Right renal cortex interstitium (tissue), 3 donors: ENCODE measurements at regions not wholly inside any gene's neighbourhood (a gene's known extent, or its start where the extent isn't known, plus 50 kb on each side); places are given as distances from the start of the nearest gene placed in this dataset.

ENCODE experiments used
- DNase-seq, 3 donors: peaks; one replicate each; pipeline ENCODE4 v3.0.0-alpha.2; 2013; ENCODE audit warnings: low read depth in 3 of 3, low spot score in 2 of 3

DNA sequence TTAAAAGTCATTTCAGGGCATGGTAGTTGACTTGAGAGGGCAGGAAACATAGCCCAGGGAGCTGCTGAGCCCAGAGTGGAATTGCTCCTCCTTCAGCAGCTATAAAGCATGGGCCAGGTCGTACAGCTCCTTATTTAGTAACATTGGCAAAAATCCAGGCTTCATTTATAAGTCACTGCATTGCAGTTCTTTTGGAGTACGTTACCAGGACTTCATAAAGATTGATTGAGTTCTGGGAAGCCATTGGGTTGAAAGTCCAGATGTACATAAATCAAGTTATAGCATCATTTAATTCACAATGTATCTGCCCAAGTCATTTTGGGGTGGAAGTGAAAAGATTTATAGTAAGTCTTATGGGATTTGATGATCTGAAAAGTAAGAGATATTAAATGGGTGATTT lies 53.0 kb upstream of the ANKEF1 start:
- no peak for DNase-seq

GRCh38 chr20:9978397-9979004 lies 56.3 kb upstream of the ANKEF1 start:
- peak; percentile 47 to 57 (median 57) for DNase-seq

DNA sequence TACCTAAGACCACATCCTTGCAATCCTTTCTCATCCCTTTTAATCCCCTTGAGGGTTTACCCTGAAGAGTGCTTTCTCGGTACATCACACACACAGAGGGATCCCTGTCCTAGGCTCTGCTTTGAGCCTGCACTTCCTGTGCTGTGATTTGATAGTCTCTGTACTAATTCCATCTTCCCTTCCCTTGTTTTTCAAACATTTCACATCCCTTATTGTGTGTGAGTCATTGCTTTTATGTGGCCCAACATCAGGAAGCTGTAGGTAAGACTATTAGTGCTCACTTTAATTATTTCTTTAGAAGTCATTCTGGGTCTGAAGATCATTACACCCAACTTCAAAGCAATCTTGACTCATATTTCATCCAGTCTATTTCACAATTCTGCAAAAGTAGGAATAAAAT lies 57.2 kb upstream of the ANKEF1 start:
- no peak for DNase-seq

DNA sequence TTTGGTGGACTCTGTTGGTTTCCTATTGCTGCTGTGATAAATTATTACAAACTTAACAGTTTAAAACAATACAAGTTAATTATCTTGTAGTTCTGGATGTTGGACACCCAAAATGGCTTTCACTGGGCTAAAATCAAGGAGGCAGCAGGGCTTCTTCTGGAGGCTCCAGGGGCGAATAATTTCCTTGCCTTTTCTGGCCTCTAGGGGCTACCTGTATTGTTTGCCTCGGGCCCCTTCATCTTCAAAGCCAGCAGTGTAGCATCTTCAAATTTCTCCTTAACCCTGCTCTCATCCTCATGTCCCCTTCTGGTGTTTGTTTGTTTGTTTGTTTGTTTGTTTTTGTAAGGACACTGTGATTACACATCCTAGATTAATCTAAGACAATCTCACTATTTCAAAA lies 60.5 kb upstream of the ANKEF1 start:
- no peak for DNase-seq

GRCh38 chr20:9971746-9972145 lies 63.0 kb upstream of the ANKEF1 start:
- DNase-seq, result no peak

- no peak for DNase-seq
Observed at GRCh38 chr20:9969626-9970025, 65.2 kb upstream of the ANKEF1 start.

- no peak for DNase-seq
Observed at GRCh38 chr20:9968015-9968414, 66.8 kb upstream of the ANKEF1 start.

DNA sequence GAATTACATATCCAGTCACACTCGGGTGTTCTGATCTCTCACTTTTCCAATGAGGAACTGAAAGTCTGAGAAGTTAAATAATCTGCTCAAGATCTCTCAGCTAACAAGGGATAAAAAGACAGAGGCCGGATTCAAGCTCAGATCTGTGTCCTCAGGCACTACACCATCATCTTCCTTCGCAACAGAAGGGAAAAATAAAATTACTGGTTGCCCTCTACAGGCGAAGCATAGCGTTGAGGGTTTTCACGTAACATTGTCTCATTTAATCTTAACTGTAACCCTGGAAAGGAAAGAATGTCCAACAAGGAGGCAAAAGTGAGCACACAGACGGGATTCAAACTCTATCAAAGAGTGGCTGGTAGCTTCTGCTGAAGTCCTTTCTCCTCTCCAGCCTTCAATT lies 67.8 kb upstream of the ANKEF1 start:
- no peak for DNase-seq

DNA sequence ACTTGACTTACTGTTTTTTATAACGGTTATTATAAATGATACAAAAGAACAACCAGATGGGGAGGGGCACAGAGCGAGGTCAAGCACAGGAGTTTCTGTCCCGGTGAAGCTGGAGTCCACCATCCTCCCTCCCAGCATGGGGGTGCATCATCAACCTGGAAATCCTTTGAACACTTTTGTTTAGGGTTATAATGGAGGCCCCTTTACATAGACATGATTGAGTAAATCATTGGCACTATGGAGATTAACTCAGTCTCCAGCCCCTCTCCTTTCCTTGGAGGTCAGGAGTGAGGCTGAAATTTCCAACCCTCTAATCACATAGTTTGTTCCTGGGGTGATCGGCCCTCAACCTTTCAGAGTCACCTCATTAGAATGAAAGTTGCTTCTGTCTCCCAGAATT lies 71.8 kb upstream of the ANKEF1 start:
- no peak for DNase-seq

- no peak for DNase-seq
Observed at GRCh38 chr20:9958693-9959092, 76.1 kb upstream of the ANKEF1 start.

GRCh38 chr20:9955646-9956045 lies 79.1 kb upstream of the ANKEF1 start:
- no peak for DNase-seq

- no peak for DNase-seq
Observed at GRCh38 chr20:9949563-9949962, 85.2 kb upstream of the ANKEF1 start.

DNA sequence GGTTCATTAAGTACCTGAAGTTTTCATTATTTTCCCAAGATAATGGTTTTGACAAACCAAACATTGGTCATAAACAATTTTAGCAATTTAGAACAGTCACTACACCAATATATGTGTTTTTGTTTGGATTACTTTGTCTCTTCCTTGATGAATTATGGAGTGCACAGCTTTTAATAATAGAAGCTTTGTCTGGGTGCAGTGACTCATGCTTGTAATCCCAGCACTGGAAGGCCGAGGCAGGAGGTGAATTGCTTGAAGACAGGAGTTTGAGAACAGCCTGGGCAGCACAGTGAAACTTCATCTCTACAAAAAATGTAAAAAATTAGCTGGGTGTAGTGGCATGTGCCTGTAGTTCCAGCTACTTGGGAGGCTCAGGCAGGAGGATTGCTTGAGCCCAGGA lies 89.4 kb upstream of the ANKEF1 start:
- DNase-seq, result no peak

- no peak for DNase-seq
Observed at GRCh38 chr20:9942736-9943135, 92.1 kb upstream of the ANKEF1 start.

GRCh38 chr20:9940329-9940728 lies 94.5 kb upstream of the ANKEF1 start:
- DNase-seq, result no peak

DNA sequence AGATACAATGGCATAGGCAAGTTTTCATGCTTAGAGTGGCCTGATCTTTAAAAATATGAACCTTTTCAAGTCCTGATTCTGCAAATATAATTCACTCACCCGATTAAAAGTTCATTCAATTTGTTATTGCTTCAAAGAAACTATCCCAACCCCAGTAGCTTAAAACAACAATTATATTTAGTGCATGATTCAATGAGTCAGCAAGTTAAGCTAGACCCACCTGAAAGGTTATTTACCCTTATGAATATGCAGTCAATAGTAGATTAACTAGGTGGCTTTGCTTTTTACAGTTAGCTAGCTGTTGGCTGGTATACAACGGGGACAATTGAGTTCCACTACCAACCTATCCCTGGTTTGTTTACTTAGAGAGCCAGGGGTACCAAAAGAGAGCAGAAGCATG lies 95.6 kb upstream of the ANKEF1 start:
- DNase-seq, result no peak

DNA sequence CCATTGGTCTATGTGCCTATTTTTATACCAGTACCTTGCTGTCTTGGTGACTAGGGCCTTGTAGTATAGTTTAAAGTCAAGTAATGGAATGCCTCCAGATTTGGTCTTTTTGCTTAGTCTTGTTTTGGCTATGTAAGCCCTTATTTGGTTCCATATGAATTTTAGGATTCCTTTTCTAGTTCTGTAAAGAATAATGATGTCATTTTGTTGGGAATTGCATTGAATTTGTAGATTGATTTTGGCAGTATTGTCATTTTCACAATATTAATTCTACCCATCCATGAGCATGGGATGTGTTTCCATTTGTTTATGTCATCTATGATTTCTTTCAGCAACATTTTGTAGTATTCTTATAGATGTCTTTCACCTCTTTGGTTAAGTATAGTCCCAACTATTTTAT lies 96.4 kb upstream of the PAK5 start:
- no peak for DNase-seq

- DNase-seq, result no peak
Observed at GRCh38 chr20:9930142-9930541, 91.3 kb upstream of the PAK5 start.

DNA sequence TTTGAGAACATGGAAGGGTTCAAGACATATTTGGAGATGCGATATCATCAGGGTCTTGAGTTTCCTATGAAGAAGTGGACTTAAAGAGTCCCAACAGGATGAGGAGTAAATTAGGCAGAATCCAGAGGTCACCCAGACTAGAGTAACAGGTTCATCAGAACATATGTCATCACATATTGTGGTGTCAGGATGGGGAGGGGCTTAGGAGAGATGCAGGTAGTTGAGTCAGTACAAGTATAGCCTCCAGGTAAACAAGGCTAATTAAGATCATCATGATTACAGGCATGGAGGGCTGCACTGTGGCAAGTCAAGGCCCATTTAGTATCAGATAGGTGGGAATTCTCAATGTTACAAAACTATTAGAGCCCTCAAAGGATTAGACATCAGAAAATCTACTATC lies 90.1 kb upstream of the PAK5 start:
- no peak for DNase-seq

DNA sequence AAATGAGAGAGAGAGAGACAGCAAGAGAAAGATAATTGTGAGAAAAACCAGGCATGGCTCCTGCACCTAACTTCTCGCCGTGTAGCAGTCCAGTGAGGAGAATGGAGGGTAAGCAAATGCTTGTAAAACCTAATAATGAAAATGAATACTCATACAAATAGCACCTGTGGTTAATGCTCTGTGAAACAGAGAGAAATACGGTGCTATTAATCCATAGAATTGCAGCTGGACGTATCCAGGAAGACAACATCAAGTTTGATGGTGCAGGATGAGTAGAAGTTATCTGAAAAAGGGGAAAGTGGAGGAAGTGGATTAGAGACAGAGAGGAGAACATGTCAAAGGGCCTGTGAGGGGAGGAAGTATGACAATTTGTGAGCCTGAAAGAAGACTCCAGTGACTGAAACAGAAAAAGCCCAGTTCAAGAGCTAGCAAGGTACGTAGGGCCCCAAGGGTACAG lies 89.4 kb upstream of the PAK5 start:
- DNase-seq, result no peak

DNA sequence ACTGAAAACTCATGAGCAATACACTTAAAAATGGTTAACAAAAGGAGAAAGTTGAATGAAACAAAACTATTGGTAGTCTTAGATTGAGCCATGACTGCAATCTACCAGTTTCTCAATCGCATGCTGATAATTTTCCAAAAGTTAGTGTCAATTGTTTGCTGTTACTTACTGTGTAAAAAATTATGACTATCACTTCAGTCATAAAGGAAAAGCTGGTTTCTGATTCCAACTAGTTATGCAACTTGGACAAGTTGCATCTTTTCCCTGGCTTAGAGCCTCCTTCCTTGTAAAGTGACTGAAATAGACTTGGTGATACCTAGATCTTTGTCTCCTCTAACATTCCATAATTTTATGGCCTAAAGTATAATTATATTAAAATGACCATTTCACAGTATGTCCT lies 88.3 kb upstream of the PAK5 start:
- DNase-seq, result no peak

DNA sequence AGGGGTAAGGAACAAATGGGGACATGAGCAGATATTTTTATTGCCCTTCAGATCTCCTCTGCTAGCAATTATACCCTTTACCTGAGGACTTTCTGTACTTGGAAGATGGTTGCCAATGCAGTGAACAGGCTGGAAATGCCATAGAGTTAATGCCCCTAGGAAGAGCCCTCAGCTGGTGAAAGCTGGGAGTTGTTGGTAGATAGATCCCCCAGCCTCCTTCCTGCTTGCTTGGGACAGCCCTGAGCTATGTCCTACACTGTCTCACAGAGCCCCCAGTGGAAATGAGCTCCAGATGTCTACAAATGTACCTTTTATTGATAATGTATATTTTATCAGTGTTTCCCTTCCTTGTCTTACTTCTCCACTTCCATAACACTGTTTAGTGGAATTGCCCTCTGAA lies 87.6 kb upstream of the PAK5 start:
- DNase-seq, result no peak

- DNase-seq, result no peak
Observed at GRCh38 chr20:9926007-9926406, 87.1 kb upstream of the PAK5 start.
